ENCODE measurements at regions not wholly inside any gene's neighbourhood (a gene's known extent, or its start where the extent isn't known, plus 50 kb on each side); places are given as distances from the start of the nearest gene placed in this dataset.

GRCh38 chr18:69162649-69163048 is 238.0 kb upstream of the DOK6 start:
- TF ChIP-seq CTCF (conservative IDR thresholded peaks at IDR 0.05 in 1 of 2, IDR thresholded peaks at IDR 0.05 in 1 of 2; ENCODE audit: extremely low read depth in 1 of 2, insufficient read depth in 1 of 2, low read depth in 1 of 2, low read length in 2 of 2), result no peak
- no peak for TF ChIP-seq EZH2 (IDR thresholded peaks at IDR 0.05; ENCODE audit: borderline replicate concordance, low read length)

Measured in mammary epithelial cell (primary cell).